Osteoblast (primary cell): ENCODE measurements at regions not wholly inside any gene's neighbourhood (a gene's known extent, or its start where the extent isn't known, plus 50 kb on each side); places are given as distances from the start of the nearest gene placed in this dataset.
A peak's percentile ranks its signal among the peaks of the same experiment; 100 is the strongest.

Experiments
- DNase-seq: peaks from one replicate; pipeline ENCODE4 v3.0.0; 2011; ENCODE audit warnings: low spot score, mixed read lengths; ENCODE audit not compliant: insufficient read length; ENCODE audit errors: missing footprints
- H2AFZ ChIP-seq: 2 replicates; pipeline ENCODE4 v1.6.0; 2011; ENCODE audit warnings: mild to moderate bottlenecking, low read length
- H3K27ac ChIP-seq: 2 replicates; pipeline ENCODE4 v1.5.1; 2011; ENCODE audit warnings: mild to moderate bottlenecking, low read depth, low read length, moderate library complexity
- H3K27me3 ChIP-seq: 2 replicates; pipeline ENCODE4 v1.6.0; 2012; ENCODE audit warnings: mild to moderate bottlenecking, control low read depth, inconsistent platforms, low read length, moderate library complexity; ENCODE audit not compliant: insufficient read depth
- H3K36me3 ChIP-seq: 2 replicates; pipeline ENCODE4 v1.5.1; 2011; ENCODE audit warnings: mild to moderate bottlenecking, low read length, control low read depth, moderate library complexity; ENCODE audit not compliant: insufficient read depth
- H3K4me1 ChIP-seq: 2 replicates; pipeline ENCODE4 v1.5.1; 2011; ENCODE audit warnings: mild to moderate bottlenecking, low read length, control low read depth, moderate library complexity; ENCODE audit not compliant: insufficient read depth
- H3K4me2 ChIP-seq: 2 replicates; pipeline ENCODE4 v1.6.0; 2011; ENCODE audit warnings: mild to moderate bottlenecking, low read length; ENCODE audit not compliant: insufficient read depth
- H3K4me3 ChIP-seq: fragments of 200-600 bp; sonication (generic); 3 replicates; pipeline ENCODE4 v1.5.1; 2012; ENCODE audit warnings: mild to moderate bottlenecking, low read length, inconsistent platforms; ENCODE audit not compliant: insufficient read depth
- H3K79me2 ChIP-seq: 2 replicates; pipeline ENCODE4 v1.6.0; 2012; ENCODE audit warnings: mild to moderate bottlenecking, low read length, control low read depth, inconsistent platforms; ENCODE audit not compliant: insufficient read depth
- H3K9me3 ChIP-seq: 2 replicates; pipeline ENCODE4 v1.5.1; 2011; ENCODE audit warnings: low read depth, low read length, control low read depth
- H4K20me1 ChIP-seq: 2 replicates; pipeline ENCODE4 v1.6.0; 2012; ENCODE audit warnings: mild to moderate bottlenecking, low read length, control low read depth; ENCODE audit not compliant: insufficient read depth
- TF ChIP-seq, protein P1 (sequence below): IDR thresholded peaks from 2 replicates; pipeline ENCODE4 v1.5.1; 2011; ENCODE audit warnings: mild to moderate bottlenecking, low read depth, low read length, moderate library complexity; ENCODE audit errors: extremely low read depth

DNA sequence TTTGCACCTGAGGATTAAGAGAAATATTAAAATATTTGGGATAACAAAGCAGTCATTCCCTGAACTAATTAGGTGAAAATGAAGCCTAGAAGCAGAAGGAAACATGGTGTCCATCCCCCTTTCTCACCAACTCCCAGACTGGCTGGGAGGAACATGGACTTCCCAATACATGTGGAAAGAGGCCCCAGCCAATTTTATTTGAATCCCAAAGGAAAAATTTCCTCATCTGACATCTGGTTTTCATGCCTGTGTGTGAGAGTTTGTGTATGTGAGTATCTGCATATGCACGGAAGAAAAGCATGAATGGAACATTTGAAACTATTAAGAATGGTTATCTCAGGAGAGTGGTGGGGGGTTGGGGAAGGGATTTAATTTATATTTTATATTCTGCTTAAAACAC lies 84.3 kb downstream of the COPS8 start:
- no peak overlapping the region for H3K4me2 ChIP-seq
- H3K4me1 ChIP-seq: peaks cover 16% of the 10 kb centered on the region
- TF ChIP-seq, protein P1, sequence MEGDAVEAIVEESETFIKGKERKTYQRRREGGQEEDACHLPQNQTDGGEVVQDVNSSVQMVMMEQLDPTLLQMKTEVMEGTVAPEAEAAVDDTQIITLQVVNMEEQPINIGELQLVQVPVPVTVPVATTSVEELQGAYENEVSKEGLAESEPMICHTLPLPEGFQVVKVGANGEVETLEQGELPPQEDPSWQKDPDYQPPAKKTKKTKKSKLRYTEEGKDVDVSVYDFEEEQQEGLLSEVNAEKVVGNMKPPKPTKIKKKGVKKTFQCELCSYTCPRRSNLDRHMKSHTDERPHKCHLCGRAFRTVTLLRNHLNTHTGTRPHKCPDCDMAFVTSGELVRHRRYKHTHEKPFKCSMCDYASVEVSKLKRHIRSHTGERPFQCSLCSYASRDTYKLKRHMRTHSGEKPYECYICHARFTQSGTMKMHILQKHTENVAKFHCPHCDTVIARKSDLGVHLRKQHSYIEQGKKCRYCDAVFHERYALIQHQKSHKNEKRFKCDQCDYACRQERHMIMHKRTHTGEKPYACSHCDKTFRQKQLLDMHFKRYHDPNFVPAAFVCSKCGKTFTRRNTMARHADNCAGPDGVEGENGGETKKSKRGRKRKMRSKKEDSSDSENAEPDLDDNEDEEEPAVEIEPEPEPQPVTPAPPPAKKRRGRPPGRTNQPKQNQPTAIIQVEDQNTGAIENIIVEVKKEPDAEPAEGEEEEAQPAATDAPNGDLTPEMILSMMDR: no peak
- H4K20me1 ChIP-seq: no peaks in the 10 kb centered on the region
- no peaks in the 10 kb centered on the region for H3K9me3 ChIP-seq
- H2AFZ ChIP-seq: no peak overlapping the region
- no peak overlapping the region for H3K4me3 ChIP-seq
- H3K27me3 ChIP-seq: no peaks in the 10 kb centered on the region
- H3K79me2 ChIP-seq: no peaks in the 10 kb centered on the region
- H3K36me3 ChIP-seq: no peaks in the 10 kb centered on the region
- H3K27ac ChIP-seq: no peak overlapping the region
- DNase-seq: no peak

DNA sequence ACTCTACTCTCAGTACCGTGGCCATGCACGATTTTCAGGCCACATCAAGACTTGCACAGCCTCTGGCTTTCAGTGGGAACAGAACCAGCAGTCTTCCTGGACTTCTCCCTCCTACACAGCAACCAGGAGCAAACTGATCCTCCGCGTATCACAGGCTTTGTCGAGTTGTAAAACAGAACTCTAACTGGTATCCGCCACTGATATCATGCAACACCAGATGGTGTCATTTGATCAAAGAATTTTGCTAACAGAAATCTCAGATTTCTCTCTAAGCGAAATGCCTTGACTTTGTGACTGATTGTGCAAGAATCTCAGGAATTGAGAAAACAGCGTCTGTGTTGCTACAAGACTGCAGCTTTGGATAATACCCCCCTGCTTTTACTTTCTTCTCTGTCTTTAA lies 85.7 kb downstream of the COPS8 start:
- H2AFZ ChIP-seq: peak overlapping the region; percentile 50
- H3K36me3 ChIP-seq: no peaks in the 10 kb centered on the region
- H3K9me3 ChIP-seq: no peaks in the 10 kb centered on the region
- H4K20me1 ChIP-seq: no peaks in the 10 kb centered on the region
- H3K4me2 ChIP-seq: peak overlapping the region; percentile 45
- DNase-seq: no peak
- H3K4me3 ChIP-seq: peak overlapping the region; percentile 5
- peak overlapping the region; percentile 76 for H3K27ac ChIP-seq
- peaks cover 16% of the 10 kb centered on the region for H3K4me1 ChIP-seq
- H3K27me3 ChIP-seq: no peaks in the 10 kb centered on the region
- no peaks in the 10 kb centered on the region for H3K79me2 ChIP-seq
- TF ChIP-seq, protein P1: peak; percentile 67

DNA sequence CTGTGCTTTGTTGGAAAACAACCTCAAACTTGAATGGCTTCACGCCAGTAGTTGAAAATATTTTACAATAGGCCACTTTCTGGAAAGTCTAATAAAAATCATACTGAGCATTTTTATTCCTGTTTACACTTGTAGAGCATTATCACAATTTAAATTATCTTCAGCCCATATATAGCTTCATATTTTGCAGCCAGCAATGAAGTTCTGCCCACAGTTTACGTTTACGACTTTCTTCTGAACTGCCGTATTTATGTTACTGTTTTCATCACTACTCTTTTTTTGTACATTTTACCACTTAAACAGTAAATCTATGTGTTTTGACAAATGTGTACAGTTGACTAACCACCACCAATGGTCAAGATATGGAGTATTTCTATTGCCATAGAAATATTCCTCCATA lies 86.2 kb downstream of the COPS8 start:
- DNase-seq: no peak
- Histone ChIP-seq H3K27ac (peak overlapping the region; percentile 76), H2AFZ (no peak overlapping the region)

DNA sequence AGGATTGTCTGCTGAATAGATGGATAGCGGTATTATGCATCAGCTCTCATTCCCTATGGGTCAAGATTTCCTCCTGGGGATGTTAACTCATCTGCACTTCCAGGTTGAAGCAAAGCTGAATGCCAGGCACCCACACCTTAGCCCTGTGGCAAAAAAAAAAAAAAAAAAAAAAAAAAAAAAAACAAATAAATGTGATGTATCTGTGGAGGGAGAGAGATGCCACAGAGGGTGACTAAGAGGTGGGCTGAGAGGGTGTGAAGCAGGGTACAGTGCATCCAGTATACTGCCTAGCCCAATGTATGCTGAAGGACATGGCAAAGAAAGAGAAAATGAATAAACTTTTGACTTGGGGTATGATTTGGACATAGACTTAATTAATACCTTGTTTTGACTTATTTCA lies 91.4 kb downstream of the COPS8 start:
- Histone ChIP-seq H3K79me2 (no peaks in the 10 kb centered on the region), H2AFZ (no peak overlapping the region), H3K27me3 (no peaks in the 10 kb centered on the region), H4K20me1 (no peaks in the 10 kb centered on the region), H3K4me1 (peaks cover 33% of the 10 kb centered on the region), H3K27ac (no peak overlapping the region), H3K9me3 (no peaks in the 10 kb centered on the region), H3K36me3 (no peaks in the 10 kb centered on the region), H3K4me2 (no peak overlapping the region), H3K4me3 (no peak overlapping the region)
- no peak for DNase-seq
- TF ChIP-seq, protein P1: no peak

More for the DNA sequence above, 86.2 kb downstream of the COPS8 start:
- Histone ChIP-seq H3K4me3 (no peak overlapping the region), H3K9me3 (no peaks in the 10 kb centered on the region), H3K4me1 (peaks cover 16% of the 10 kb centered on the region), H3K4me2 (peak overlapping the region; percentile 45), H3K27me3 (no peaks in the 10 kb centered on the region), H3K36me3 (no peaks in the 10 kb centered on the region), H3K79me2 (no peaks in the 10 kb centered on the region), H4K20me1 (no peaks in the 10 kb centered on the region)
- TF ChIP-seq, protein P1: no peak
